ENCODE measurements at regions not wholly inside any gene's neighbourhood (a gene's known extent, or its start where the extent isn't known, plus 50 kb on each side); places are given as distances from the start of the nearest gene placed in this dataset.

- H3K4me1 ChIP-seq (ENCODE audit: insufficient read depth, low read length), result no peaks in the 10 kb centered on the region
Measured at GRCh38 chr15:25136119-25136518, 181.3 kb downstream of the SNRPN start.

GRCh38 chr15:25137013-25137412 is 182.2 kb downstream of the SNRPN start:
- H3K4me2 ChIP-seq (ENCODE audit: insufficient read depth, low read length), result no peak overlapping the region
- H3K4me1 ChIP-seq (ENCODE audit: insufficient read depth, low read length), result no peaks in the 10 kb centered on the region
- H3K27me3 ChIP-seq (ENCODE audit: insufficient read depth, low read length), result no peaks in the 10 kb centered on the region
- H2AFZ ChIP-seq (ENCODE audit: low read length), result no peak overlapping the region
- H3K9me3 ChIP-seq (ENCODE audit: low read depth, low read length), result no peaks in the 10 kb centered on the region
- no peak for DNase-seq (ENCODE audit: insufficient read length, low spot score, missing footprints)
- no peaks in the 10 kb centered on the region for H3K79me2 ChIP-seq (ENCODE audit: insufficient read depth, low read length)
- H3K36me3 ChIP-seq (ENCODE audit: insufficient read depth, low read length), result no peaks in the 10 kb centered on the region
- H3K27ac ChIP-seq (ENCODE audit: low read depth, low read length), result no peak overlapping the region
- H4K20me1 ChIP-seq (ENCODE audit: insufficient read depth, low read length), result no peaks in the 10 kb centered on the region
- no peak overlapping the region for H3K4me3 ChIP-seq (ENCODE audit: insufficient read depth, low read length)
- TF ChIP-seq CTCF (IDR thresholded peaks at IDR 0.05; ENCODE audit: extremely low read depth, low read depth, low read length), result no peak

More at GRCh38 chr15:25136119-25136518, 181.3 kb downstream of the SNRPN start:
- peak; percentile 46 for TF ChIP-seq CTCF (IDR thresholded peaks at IDR 0.05; ENCODE audit: extremely low read depth, low read depth, low read length)
- Histone ChIP-seq H3K9me3 (ENCODE audit: low read depth, low read length) (no peaks in the 10 kb centered on the region), H3K27me3 (ENCODE audit: insufficient read depth, low read length) (no peaks in the 10 kb centered on the region), H3K27ac (ENCODE audit: low read depth, low read length) (no peak overlapping the region), H3K4me3 (ENCODE audit: insufficient read depth, low read length) (no peak overlapping the region), H3K36me3 (ENCODE audit: insufficient read depth, low read length) (no peaks in the 10 kb centered on the region), H4K20me1 (ENCODE audit: insufficient read depth, low read length) (no peaks in the 10 kb centered on the region), H3K79me2 (ENCODE audit: insufficient read depth, low read length) (no peaks in the 10 kb centered on the region), H3K4me2 (ENCODE audit: insufficient read depth, low read length) (no peak overlapping the region), H2AFZ (ENCODE audit: low read length) (no peak overlapping the region)
- DNase-seq (ENCODE audit: insufficient read length, low spot score, missing footprints), result no peak

- no peaks in the 10 kb centered on the region for H3K36me3 ChIP-seq (ENCODE audit: insufficient read depth, low read length)
- DNase-seq (ENCODE audit: insufficient read length, low spot score, missing footprints), result no peak
- H2AFZ ChIP-seq (ENCODE audit: low read length), result no peak overlapping the region
- H3K4me3 ChIP-seq (ENCODE audit: insufficient read depth, low read length), result no peak overlapping the region
- H3K27ac ChIP-seq (ENCODE audit: low read depth, low read length), result no peak overlapping the region
- no peaks in the 10 kb centered on the region for H3K4me1 ChIP-seq (ENCODE audit: insufficient read depth, low read length)
- no peak overlapping the region for H3K4me2 ChIP-seq (ENCODE audit: insufficient read depth, low read length)
- no peaks in the 10 kb centered on the region for H3K9me3 ChIP-seq (ENCODE audit: low read depth, low read length)
- H3K27me3 ChIP-seq (ENCODE audit: insufficient read depth, low read length), result no peaks in the 10 kb centered on the region
- TF ChIP-seq CTCF (IDR thresholded peaks at IDR 0.05; ENCODE audit: extremely low read depth, low read depth, low read length), result no peak
- no peaks in the 10 kb centered on the region for H3K79me2 ChIP-seq (ENCODE audit: insufficient read depth, low read length)
- H4K20me1 ChIP-seq (ENCODE audit: insufficient read depth, low read length), result no peaks in the 10 kb centered on the region
Measured at GRCh38 chr15:25169318-25169717, 214.5 kb downstream of the SNRPN start.

- no peak for DNase-seq (ENCODE audit: insufficient read length, low spot score, missing footprints)
- TF ChIP-seq CTCF (IDR thresholded peaks at IDR 0.05; ENCODE audit: extremely low read depth, low read depth, low read length), result no peak
- Histone ChIP-seq H3K4me2 (ENCODE audit: insufficient read depth, low read length) (no peak overlapping the region), H3K27me3 (ENCODE audit: insufficient read depth, low read length) (no peaks in the 10 kb centered on the region), H3K79me2 (ENCODE audit: insufficient read depth, low read length) (no peaks in the 10 kb centered on the region), H4K20me1 (ENCODE audit: insufficient read depth, low read length) (no peaks in the 10 kb centered on the region), H2AFZ (ENCODE audit: low read length) (no peak overlapping the region), H3K4me3 (ENCODE audit: insufficient read depth, low read length) (no peak overlapping the region), H3K27ac (ENCODE audit: low read depth, low read length) (no peak overlapping the region), H3K36me3 (ENCODE audit: insufficient read depth, low read length) (no peaks in the 10 kb centered on the region), H3K4me1 (ENCODE audit: insufficient read depth, low read length) (no peaks in the 10 kb centered on the region), H3K9me3 (ENCODE audit: low read depth, low read length) (no peaks in the 10 kb centered on the region)
Measured at GRCh38 chr15:25170113-25170731, 215.4 kb downstream of the SNRPN start.

All from osteoblast (primary cell).